ENCODE measurements at regions not wholly inside any gene's neighbourhood (a gene's known extent, or its start where the extent isn't known, plus 50 kb on each side); places are given as distances from the start of the nearest gene placed in this dataset.
"Not testable (repeated sequence)": the region's sequence is repeated elsewhere in the genome, so short reads cannot be mapped to it uniquely, and the experiment has no call there.

DNA sequence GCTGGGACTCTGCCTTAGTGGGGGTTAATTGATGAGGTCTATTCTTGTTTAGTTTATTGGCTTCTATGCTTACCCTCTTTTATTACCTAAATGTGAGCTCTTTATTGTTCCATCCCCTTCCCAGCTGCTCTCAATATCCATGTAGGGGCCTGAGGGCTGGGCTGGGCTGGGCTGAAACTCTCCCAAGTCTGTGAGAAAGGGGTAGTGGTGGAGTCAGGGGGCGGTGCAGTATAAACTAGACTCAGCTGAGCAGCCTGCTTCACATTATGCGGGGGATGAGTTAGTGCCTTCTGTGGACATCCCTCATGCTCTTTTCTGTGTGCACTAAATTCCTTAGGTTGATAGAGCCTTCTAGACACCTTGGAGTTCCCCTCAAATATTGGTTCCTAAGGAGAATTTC lies 451.8 kb upstream of the PTGER4 start:
- TF ChIP-seq, protein P1, sequence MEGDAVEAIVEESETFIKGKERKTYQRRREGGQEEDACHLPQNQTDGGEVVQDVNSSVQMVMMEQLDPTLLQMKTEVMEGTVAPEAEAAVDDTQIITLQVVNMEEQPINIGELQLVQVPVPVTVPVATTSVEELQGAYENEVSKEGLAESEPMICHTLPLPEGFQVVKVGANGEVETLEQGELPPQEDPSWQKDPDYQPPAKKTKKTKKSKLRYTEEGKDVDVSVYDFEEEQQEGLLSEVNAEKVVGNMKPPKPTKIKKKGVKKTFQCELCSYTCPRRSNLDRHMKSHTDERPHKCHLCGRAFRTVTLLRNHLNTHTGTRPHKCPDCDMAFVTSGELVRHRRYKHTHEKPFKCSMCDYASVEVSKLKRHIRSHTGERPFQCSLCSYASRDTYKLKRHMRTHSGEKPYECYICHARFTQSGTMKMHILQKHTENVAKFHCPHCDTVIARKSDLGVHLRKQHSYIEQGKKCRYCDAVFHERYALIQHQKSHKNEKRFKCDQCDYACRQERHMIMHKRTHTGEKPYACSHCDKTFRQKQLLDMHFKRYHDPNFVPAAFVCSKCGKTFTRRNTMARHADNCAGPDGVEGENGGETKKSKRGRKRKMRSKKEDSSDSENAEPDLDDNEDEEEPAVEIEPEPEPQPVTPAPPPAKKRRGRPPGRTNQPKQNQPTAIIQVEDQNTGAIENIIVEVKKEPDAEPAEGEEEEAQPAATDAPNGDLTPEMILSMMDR (IDR thresholded peaks at IDR 0.05; ENCODE audit: low read depth, low read length) = no peak
- DNase-seq (ENCODE audit: low read depth, low spot score) = no peak
- H3K4me3 ChIP-seq (ENCODE audit: low read depth, low read length) = no peak overlapping the region
- in situ Hi-C loops (cut with HindIII; ENCODE audit: low sequenced_read_pairs) = no loop called here

DNA sequence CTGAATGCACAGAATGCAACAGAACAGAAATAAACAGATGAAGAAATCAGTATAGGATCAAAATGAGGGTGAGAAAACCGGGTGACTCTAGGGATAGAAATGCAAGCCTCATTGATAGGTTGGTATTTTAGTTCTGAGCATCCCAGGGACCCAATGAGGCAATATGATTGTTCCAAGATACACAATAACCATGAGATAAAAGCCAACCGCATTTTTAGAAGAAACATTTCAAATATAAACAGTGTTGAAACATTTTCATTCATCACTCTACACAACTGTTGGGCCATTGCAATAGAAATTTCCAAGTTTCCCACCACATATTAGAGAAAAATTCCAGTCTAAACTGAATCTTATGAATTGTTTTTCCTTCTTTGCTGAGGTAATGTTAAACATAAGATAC lies 452.3 kb upstream of the PTGER4 start:
- H3K4me3 ChIP-seq (ENCODE audit: low read depth, low read length) = no peak overlapping the region
- in situ Hi-C loops (cut with HindIII; ENCODE audit: low sequenced_read_pairs) = no loop called here
- DNase-seq (ENCODE audit: low read depth, low spot score) = peak; percentile 34
- TF ChIP-seq, protein P1 (IDR thresholded peaks at IDR 0.05; ENCODE audit: low read depth, low read length) = no peak

DNA sequence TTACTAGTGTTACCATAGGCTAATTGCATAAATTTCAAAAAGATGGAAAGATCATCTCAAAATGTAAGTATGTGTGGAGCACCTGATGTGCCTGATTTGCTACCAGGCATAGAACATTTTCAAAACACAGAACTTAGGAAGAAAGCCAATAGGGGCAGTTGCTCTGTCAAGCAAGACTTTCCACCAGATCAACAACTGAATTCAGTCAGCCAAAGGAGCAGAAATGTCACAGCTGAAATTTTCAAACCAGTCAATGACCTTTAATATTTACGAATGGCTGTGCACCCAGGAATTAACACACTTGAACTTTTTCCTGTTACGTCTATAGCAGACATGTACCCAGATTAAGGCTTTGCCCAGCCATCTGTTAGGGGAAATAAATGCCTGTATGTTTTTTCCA lies 452.8 kb upstream of the PTGER4 start:
- TF ChIP-seq, protein P1 (IDR thresholded peaks at IDR 0.05; ENCODE audit: low read depth, low read length) = no peak
- in situ Hi-C loops (cut with HindIII; ENCODE audit: low sequenced_read_pairs) = no loop called here
- DNase-seq (ENCODE audit: low read depth, low spot score) = no peak
- H3K4me3 ChIP-seq (ENCODE audit: low read depth, low read length) = no peak overlapping the region

DNA sequence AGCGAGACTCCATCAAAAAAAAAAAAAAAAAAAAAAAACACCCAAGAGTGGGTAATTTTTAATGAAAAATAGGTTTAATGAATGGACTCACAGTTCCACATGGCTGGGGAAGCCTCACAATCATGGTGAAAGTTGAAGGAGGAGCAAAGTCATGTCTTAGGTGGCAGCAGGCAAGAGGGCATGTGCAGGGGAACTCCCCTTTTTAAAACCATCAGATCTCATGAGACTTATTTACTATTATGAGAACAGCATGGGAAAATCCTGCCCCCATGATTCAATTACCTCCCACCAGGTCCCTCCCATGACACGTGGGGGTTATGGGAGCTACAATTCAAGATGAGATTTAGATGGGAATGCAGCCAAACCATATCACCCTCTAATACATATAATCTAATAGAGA lies 454.6 kb upstream of the PTGER4 start:
- H3K4me3 ChIP-seq (ENCODE audit: low read depth, low read length); in situ Hi-C loops (cut with HindIII; ENCODE audit: low sequenced_read_pairs); DNase-seq (ENCODE audit: low read depth, low spot score): not testable (repeated sequence)

DNA sequence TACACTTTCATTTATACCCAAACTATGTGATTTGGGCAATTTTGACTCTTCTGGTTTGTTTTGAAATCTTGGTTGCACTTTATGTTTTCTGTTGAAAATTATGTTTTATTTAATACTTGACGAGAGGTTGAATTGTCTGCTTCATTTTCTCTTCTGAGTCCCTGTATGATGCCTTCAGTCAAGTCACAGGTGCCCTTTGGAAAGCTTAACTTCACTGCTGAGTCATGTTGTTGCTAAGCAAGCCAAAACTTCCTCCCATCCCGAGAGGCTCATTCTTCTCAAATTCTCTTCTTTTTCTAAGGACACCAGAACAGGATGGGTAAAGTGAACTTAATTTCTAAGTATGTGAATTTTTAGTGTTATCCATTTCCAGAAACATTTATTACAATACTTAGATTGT lies 455.3 kb upstream of the PTGER4 start:
- H3K4me3 ChIP-seq (ENCODE audit: low read depth, low read length) = no peak overlapping the region
- in situ Hi-C loops (cut with HindIII; ENCODE audit: low sequenced_read_pairs) = no loop called here
- DNase-seq (ENCODE audit: low read depth, low spot score) = peak; percentile 79
- TF ChIP-seq, protein P1 (IDR thresholded peaks at IDR 0.05; ENCODE audit: low read depth, low read length) = no peak

DNA sequence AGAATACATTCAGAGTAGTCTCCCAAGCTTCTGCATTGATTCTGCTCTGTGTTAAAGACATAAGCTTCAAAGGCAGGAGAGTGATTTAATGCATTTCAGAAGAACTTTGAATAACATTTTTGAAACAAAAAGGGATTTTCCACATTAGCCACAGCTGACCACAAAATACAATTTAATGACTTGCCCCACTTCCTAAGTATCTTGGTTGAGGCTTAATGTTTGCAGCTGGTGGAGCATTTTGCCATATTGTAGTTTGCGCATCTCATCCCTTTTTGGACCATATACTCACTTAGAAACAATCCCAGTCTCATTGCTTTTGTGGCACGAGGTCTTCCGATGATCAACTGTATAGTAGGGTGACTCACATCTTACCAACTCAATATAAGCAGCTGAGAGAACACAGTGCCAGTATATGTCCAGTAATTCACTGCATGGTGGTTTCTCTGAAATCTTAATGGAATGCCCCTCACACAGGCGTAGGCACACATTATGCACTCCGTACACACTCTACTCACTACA lies 455.8 kb upstream of the PTGER4 start:
- TF ChIP-seq, protein P1 (IDR thresholded peaks at IDR 0.05; ENCODE audit: low read depth, low read length) = no peak
- H3K4me3 ChIP-seq (ENCODE audit: low read depth, low read length) = no peak overlapping the region
- in situ Hi-C loops (cut with HindIII; ENCODE audit: low sequenced_read_pairs) = no loop called here
- DNase-seq (ENCODE audit: low read depth, low spot score) = peak; percentile 97

DNA sequence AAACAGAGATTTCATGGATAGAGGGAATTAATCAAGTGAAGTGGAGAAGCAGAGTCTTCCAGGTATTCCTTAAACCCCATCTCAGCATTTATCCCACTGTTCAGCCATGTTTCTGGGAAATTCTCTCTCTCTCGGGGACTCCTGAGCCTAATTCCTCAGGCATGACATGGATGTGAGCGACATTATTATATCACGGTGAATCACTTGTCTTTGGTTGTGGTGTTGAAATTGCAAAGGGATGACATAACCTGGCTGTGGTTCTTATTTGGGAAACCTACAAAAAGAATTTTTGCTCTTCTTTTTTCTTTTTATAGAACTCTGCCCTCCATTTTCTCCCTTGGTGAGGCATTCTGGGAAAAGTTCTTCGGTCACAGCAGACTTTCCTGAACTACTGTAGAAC lies 457.9 kb upstream of the PTGER4 start:
- H3K4me3 ChIP-seq (ENCODE audit: low read depth, low read length) = no peak overlapping the region
- peak; percentile 82 for DNase-seq (ENCODE audit: low read depth, low spot score)
- in situ Hi-C loops (cut with HindIII; ENCODE audit: low sequenced_read_pairs) = no loop called here
- TF ChIP-seq, protein P1 (IDR thresholded peaks at IDR 0.05; ENCODE audit: low read depth, low read length) = no peak
